ENCODE measurements at regions not wholly inside any gene's neighbourhood (a gene's known extent, or its start where the extent isn't known, plus 50 kb on each side); places are given as distances from the start of the nearest gene placed in this dataset.

DNA sequence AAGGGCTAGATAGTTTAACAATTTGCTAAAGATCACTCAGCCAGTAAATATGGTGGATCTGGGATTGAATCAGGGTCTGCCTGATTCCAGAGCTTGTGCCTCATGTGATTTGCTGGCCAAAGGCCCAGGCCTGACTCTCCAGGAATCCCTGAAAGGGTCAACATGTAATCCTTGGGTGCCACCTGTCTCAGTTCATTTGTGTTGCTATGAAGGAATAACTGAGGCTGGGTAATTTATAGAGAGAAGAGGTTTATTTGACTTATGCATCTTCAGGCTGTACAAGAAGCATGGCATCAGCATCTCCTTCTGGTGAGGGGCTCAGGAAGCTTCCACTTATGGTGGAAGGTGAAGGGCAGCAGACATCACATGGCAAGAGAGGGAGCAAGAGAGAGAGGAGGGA lies 144.9 kb downstream of the FCRL5 start:
- H3K4me3 ChIP-seq (ENCODE audit: low read depth, low read length), result no peak overlapping the region
- no peaks in the 10 kb centered on the region for H3K36me3 ChIP-seq (ENCODE audit: control insufficient read depth, insufficient read depth, low read length)

DNA sequence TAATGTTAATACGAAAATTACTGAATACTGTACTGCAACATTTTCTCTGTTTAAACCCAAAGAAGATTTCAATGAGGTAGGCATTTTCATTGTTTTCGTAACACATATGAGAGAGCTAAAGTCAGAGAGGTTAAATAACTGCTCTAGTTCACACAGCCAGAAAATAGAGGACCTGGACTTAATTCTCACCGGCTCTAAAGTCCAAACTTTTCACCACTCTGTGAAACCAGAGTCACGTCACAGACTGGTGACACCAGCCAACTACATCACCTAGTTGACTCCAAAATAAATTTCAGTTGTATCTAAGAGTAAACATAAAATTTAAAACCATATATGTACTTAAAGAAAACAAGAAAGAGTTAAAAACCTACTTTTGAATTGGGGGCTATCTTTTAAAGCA lies 146.7 kb downstream of the FCRL5 start:
- Histone ChIP-seq H3K4me3 (ENCODE audit: low read depth, low read length) (no peak overlapping the region), H3K36me3 (ENCODE audit: control insufficient read depth, insufficient read depth, low read length) (no peaks in the 10 kb centered on the region), H3K27me3 (ENCODE audit: control insufficient read depth, insufficient read depth, low read length) (no peaks in the 10 kb centered on the region)
- DNase-seq (ENCODE audit: low read depth), result no peak
- TF ChIP-seq, protein P1, sequence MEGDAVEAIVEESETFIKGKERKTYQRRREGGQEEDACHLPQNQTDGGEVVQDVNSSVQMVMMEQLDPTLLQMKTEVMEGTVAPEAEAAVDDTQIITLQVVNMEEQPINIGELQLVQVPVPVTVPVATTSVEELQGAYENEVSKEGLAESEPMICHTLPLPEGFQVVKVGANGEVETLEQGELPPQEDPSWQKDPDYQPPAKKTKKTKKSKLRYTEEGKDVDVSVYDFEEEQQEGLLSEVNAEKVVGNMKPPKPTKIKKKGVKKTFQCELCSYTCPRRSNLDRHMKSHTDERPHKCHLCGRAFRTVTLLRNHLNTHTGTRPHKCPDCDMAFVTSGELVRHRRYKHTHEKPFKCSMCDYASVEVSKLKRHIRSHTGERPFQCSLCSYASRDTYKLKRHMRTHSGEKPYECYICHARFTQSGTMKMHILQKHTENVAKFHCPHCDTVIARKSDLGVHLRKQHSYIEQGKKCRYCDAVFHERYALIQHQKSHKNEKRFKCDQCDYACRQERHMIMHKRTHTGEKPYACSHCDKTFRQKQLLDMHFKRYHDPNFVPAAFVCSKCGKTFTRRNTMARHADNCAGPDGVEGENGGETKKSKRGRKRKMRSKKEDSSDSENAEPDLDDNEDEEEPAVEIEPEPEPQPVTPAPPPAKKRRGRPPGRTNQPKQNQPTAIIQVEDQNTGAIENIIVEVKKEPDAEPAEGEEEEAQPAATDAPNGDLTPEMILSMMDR (IDR thresholded peaks at IDR 0.05; ENCODE audit: insufficient read depth, low read length, poor library complexity, severe bottlenecking), result no peak

More for the DNA sequence above, 144.9 kb downstream of the FCRL5 start:
- TF ChIP-seq, protein P1 (IDR thresholded peaks at IDR 0.05; ENCODE audit: insufficient read depth, low read length, poor library complexity, severe bottlenecking), result no peak
- DNase-seq (ENCODE audit: low read depth), result no peak
- H3K27me3 ChIP-seq (ENCODE audit: control insufficient read depth, insufficient read depth, low read length), result no peaks in the 10 kb centered on the region

DNA sequence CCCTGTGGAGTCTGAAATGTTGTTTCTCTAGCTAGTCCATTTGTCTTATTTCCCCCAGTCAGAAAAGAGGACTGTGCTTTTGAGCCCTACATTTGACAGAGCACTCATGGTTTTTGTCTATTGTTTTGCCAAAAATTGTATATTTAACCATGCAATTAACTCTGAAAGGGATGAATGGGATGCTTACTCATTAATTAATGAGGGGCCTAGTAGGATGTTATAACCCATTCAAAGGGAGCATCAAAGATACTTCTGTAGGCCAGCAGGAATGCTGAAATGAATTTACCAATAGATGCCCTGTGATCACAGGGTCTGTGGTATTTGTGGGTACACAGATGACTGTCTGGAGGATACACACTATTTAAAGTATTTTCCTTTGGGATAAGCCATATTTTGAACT lies 147.7 kb downstream of the FCRL5 start:
- H3K36me3 ChIP-seq (ENCODE audit: control insufficient read depth, insufficient read depth, low read length), result no peaks in the 10 kb centered on the region
- H3K4me3 ChIP-seq (ENCODE audit: low read depth, low read length), result no peak overlapping the region
- H3K27me3 ChIP-seq (ENCODE audit: control insufficient read depth, insufficient read depth, low read length), result no peaks in the 10 kb centered on the region
- TF ChIP-seq, protein P1 (IDR thresholded peaks at IDR 0.05; ENCODE audit: insufficient read depth, low read length, poor library complexity, severe bottlenecking), result no peak
- no peak for DNase-seq (ENCODE audit: low read depth)

DNA sequence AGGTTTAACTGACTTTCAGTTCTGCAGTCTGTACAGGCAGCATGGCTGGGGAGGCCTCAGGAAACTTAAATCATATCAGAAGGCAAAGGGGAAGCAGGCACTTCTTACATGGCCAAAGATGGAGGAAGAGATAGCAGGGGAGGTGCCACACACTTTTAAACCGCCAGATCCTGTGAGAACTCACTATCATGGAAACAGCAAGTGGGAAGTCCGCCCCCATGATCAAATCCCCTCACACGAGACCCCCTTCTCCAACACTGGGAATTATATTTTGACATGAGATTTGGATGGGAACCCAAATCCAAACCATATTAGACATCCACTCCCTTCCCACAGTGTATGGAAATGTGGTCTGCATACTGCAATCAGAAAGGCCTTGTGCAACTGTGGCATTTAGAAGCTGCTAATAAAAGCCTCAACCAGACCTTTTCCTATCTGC lies 148.2 kb downstream of the FCRL5 start:
- H3K36me3 ChIP-seq (ENCODE audit: control insufficient read depth, insufficient read depth, low read length), result no peaks in the 10 kb centered on the region
- DNase-seq (ENCODE audit: low read depth), result no peak
- TF ChIP-seq, protein P1 (IDR thresholded peaks at IDR 0.05; ENCODE audit: insufficient read depth, low read length, poor library complexity, severe bottlenecking), result no peak
- H3K4me3 ChIP-seq (ENCODE audit: low read depth, low read length), result no peak overlapping the region
- no peaks in the 10 kb centered on the region for H3K27me3 ChIP-seq (ENCODE audit: control insufficient read depth, insufficient read depth, low read length)

DNA sequence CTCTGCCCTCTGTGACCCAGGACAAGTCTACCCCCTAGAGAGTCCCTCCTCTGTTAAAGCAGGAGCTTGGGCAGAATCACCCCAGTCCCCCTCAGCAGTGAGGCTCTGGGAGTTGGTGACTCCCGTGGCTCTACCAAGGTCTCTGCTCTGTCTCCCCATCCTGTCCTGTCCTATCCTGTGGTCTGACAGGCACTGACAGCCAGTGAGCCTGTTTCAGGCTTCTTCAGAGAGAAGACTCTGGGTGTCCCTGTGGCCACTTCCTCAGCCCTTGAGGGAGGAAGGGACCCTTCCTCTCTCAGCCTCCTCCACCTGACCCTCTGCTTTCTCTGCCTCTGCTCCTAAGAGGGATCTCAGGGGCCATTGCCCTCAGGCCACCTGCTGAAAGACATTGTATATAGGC lies 148.7 kb downstream of the FCRL5 start:
- Histone ChIP-seq H3K36me3 (ENCODE audit: control insufficient read depth, insufficient read depth, low read length) (no peaks in the 10 kb centered on the region), H3K27me3 (ENCODE audit: control insufficient read depth, insufficient read depth, low read length) (no peaks in the 10 kb centered on the region), H3K4me3 (ENCODE audit: low read depth, low read length) (no peak overlapping the region)
- TF ChIP-seq, protein P1 (IDR thresholded peaks at IDR 0.05; ENCODE audit: insufficient read depth, low read length, poor library complexity, severe bottlenecking), result no peak
- DNase-seq (ENCODE audit: low read depth), result no peak

DNA sequence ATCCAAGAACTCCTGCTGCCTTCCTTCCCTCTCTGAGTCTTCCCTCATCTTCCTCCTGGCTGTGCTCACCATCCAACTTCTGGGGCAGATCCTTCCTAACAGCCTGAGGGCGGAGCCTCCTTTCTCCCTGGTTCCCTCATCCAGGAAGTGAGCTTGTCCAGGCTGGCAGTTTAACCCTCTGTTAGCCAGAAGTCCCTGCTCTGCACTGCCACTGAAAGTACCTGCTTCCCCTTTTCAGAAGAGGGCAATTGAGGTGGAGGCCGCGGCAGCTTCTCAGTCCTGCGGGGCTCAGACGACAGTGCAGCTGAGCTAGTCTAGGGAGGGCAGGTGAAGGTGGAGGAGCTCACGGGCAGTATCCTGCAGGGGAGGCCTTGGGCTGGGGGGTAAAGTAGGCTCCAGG lies 149.1 kb downstream of the FCRL5 start:
- DNase-seq (ENCODE audit: low read depth), result no peak
- TF ChIP-seq, protein P1 (IDR thresholded peaks at IDR 0.05; ENCODE audit: insufficient read depth, low read length, poor library complexity, severe bottlenecking), result no peak
- no peaks in the 10 kb centered on the region for H3K27me3 ChIP-seq (ENCODE audit: control insufficient read depth, insufficient read depth, low read length)
- no peak overlapping the region for H3K4me3 ChIP-seq (ENCODE audit: low read depth, low read length)
- H3K36me3 ChIP-seq (ENCODE audit: control insufficient read depth, insufficient read depth, low read length), result no peaks in the 10 kb centered on the region
